ENCODE measurements at regions not wholly inside any gene's neighbourhood (a gene's known extent, or its start where the extent isn't known, plus 50 kb on each side); places are given as distances from the start of the nearest gene placed in this dataset.
"Not testable (repeated sequence)": the region's sequence is repeated elsewhere in the genome, so short reads cannot be mapped to it uniquely, and the experiment has no call there.

- TF ChIP-seq POLR2A, EP300, CTCF (IDR thresholded peaks at IDR 0.05): not testable (repeated sequence)
These were observed 82.6 kb upstream of the VRK1 start for GRCh38 chr14:96714537-96714936.
